Vagina (tissue), 2 donors: ENCODE measurements at regions not wholly inside any gene's neighbourhood (a gene's known extent, or its start where the extent isn't known, plus 50 kb on each side); places are given as distances from the start of the nearest gene placed in this dataset.

Experiments
- POLR2A ChIP-seq, 2 donors: fragments of 450-650 bp; IDR thresholded peaks; one replicate each; pipeline ENCODE4 v1.6.1; 2017; ENCODE audit warnings: antibody characterized with exemption in 2 of 2, mild to moderate bottlenecking in 2 of 2, moderate library complexity in 2 of 2
- POLR2AphosphoS5 ChIP-seq, 2 donors: sonication (generic); formaldehyde crosslinking; IDR thresholded peaks; one replicate each; pipeline ENCODE4 v1.9.0; 2017; ENCODE audit warnings: antibody characterized with exemption in 2 of 2, mild to moderate bottlenecking in 2 of 2, low read depth in 1 of 2; ENCODE audit not compliant: insufficient read depth in 1 of 2
- TF ChIP-seq, protein P1 (sequence below), 3 experiments: fragments of 450-650 bp in 2 of 3; fragments of 200-600 bp in 1 of 3; sonication (generic) in 1 of 3; IDR thresholded peaks; one replicate each; pipeline ENCODE4 v1.5.1; 2017 to 2019; ENCODE audit warnings: antibody characterized with exemption in 3 of 3, mild to moderate bottlenecking in 2 of 3, moderate library complexity in 2 of 3

- TF ChIP-seq POLR2A (IDR thresholded peaks at IDR 0.05) (no peak), POLR2AphosphoS5 (IDR thresholded peaks at IDR 0.05; ENCODE audit: insufficient read depth in 1 of 2, low read depth in 1 of 2) (no peak)
- TF ChIP-seq, protein P1, sequence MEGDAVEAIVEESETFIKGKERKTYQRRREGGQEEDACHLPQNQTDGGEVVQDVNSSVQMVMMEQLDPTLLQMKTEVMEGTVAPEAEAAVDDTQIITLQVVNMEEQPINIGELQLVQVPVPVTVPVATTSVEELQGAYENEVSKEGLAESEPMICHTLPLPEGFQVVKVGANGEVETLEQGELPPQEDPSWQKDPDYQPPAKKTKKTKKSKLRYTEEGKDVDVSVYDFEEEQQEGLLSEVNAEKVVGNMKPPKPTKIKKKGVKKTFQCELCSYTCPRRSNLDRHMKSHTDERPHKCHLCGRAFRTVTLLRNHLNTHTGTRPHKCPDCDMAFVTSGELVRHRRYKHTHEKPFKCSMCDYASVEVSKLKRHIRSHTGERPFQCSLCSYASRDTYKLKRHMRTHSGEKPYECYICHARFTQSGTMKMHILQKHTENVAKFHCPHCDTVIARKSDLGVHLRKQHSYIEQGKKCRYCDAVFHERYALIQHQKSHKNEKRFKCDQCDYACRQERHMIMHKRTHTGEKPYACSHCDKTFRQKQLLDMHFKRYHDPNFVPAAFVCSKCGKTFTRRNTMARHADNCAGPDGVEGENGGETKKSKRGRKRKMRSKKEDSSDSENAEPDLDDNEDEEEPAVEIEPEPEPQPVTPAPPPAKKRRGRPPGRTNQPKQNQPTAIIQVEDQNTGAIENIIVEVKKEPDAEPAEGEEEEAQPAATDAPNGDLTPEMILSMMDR (IDR thresholded peaks at IDR 0.05): no peak
Observed at GRCh38 chr6:112957536-112957916, 610.4 kb downstream of the RFPL4B start.
